Transverse colon (tissue), 4 donors: ENCODE measurements at regions not wholly inside any gene's neighbourhood (a gene's known extent, or its start where the extent isn't known, plus 50 kb on each side); places are given as distances from the start of the nearest gene placed in this dataset.

Experiments used
- DNase-seq: peaks from one replicate; pipeline ENCODE4 v3.0.0-alpha.2; 2019
- H3K27ac ChIP-seq, 4 donors: fragments of 200-600 bp; sonication (generic); 2 replicates each; pipeline ENCODE4 v1.5.1; 2016 to 2018; ENCODE audit warnings: inconsistent platforms in 4 of 4
- H3K27me3 ChIP-seq: fragments of 200-600 bp; sonication (generic); 2 replicates; pipeline ENCODE4 v1.5.1; 2017; ENCODE audit warnings: inconsistent platforms
- H3K36me3 ChIP-seq, 4 donors: fragments of 200-600 bp; sonication (generic); 2 replicates each; pipeline ENCODE4 v1.5.1; 2017 to 2019; ENCODE audit warnings: inconsistent platforms in 4 of 4
- H3K4me1 ChIP-seq, 4 donors: fragments of 200-600 bp; sonication (generic); 2 replicates each; pipeline ENCODE4 v1.5.1; 2017 to 2020; ENCODE audit warnings: inconsistent platforms in 4 of 4
- H3K4me3 ChIP-seq, 4 donors: fragments of 200-600 bp; sonication (generic); 1 replicate in 1 of 4; 2 replicates in 3 of 4; pipeline versions ENCODE4 v1.5.1 to v1.6.1; 2017 to 2019; ENCODE audit warnings: inconsistent platforms in 4 of 4
- H3K9me3 ChIP-seq, 2 donors: fragments of 200-600 bp; sonication (generic); 2 replicates each; pipeline ENCODE4 v1.5.1; 2017 to 2019; ENCODE audit warnings: inconsistent platforms in 2 of 2
- EP300 ChIP-seq: sonication (generic); formaldehyde crosslinking; IDR thresholded peaks from one replicate; pipeline ENCODE4 v1.6.1; 2017; ENCODE audit warnings: antibody characterized with exemption, low read depth
- POLR2A ChIP-seq: fragments of 450-650 bp; IDR thresholded peaks from one replicate; pipeline ENCODE4 v1.6.1; 2016; ENCODE audit warnings: antibody characterized with exemption, mild to moderate bottlenecking, moderate library complexity
- POLR2AphosphoS5 ChIP-seq, 3 donors: sonication (generic); formaldehyde crosslinking; IDR thresholded peaks; one replicate each; pipeline ENCODE4 v1.6.1; 2016; ENCODE audit warnings: antibody characterized with exemption in 3 of 3
- WGBS, 2 donors: methylation state at CpG; one replicate each; pipeline ENCODE4 v1.1.5; 2018; ENCODE audit warnings: low coverage in 1 of 2; 5-methylcytosine and 5-hydroxymethylcytosine counted together
- in situ Hi-C, 4 donors: fragments of 200-750 bp; cut with MboI; loops; one replicate each; pipeline versions ENCODE4 v1.15.0 to v1.15.1; 2017; ENCODE audit warnings: low sequenced_read_pairs in 3 of 4, low pct_ligation_motif_present in 1 of 4, low pct_unique_long_range_greater_than_20kb in 1 of 4
- intact Hi-C: fragments of 100-400 bp; cut with DNase I; formaldehyde crosslinking; loops from one replicate; pipeline ENCODE4 v1.15.1; 2023; ENCODE audit warnings: low total_unique reads
- TF ChIP-seq, protein P1 (sequence below), 5 experiments: fragments of 200-600 bp in 3 of 5; fragments of 450-650 bp in 2 of 5; sonication (generic) in 3 of 5; IDR thresholded peaks; 1 replicate in 2 of 5; 2 replicates in 3 of 5; pipeline ENCODE4 v1.5.1; 2016 to 2017; ENCODE audit warnings: antibody characterized with exemption in 5 of 5, inconsistent platforms in 3 of 5, mild to moderate bottlenecking in 2 of 5, moderate library complexity in 1 of 5

DNA sequence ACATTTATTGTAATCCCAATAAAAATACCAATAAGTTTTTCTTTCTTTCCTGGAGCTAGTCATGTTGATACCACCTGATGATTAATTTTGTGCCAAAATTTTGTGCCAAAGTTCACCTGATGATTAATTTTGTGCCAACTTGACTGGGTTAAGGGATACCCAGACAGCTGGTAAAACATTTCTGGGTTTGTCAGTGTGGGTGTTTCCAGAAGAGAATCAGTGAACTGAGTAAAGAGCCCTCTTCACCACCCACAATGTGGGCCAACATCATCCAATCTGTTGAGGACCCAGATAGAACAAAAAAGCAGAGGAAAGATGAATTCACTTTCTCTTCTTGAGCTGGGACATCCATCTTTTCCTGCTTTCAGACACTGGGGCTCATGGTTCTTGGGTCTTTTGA lies 292.9 kb downstream of the LMO7 start:
- intact Hi-C loops (no loop called here), in situ Hi-C loops (no loop called here)
- no peaks in the 10 kb centered on the region for H3K9me3 ChIP-seq
- no peaks in the 10 kb centered on the region for H3K36me3 ChIP-seq
- no peak for DNase-seq
- H3K4me1 ChIP-seq = no peaks in the 10 kb centered on the region
- H3K27ac ChIP-seq = no peak overlapping the region
- no peaks in the 10 kb centered on the region for H3K27me3 ChIP-seq
- H3K4me3 ChIP-seq = no peak overlapping the region
- TF ChIP-seq EP300 = no peak
- TF ChIP-seq POLR2A = no peak
- TF ChIP-seq, protein P1, sequence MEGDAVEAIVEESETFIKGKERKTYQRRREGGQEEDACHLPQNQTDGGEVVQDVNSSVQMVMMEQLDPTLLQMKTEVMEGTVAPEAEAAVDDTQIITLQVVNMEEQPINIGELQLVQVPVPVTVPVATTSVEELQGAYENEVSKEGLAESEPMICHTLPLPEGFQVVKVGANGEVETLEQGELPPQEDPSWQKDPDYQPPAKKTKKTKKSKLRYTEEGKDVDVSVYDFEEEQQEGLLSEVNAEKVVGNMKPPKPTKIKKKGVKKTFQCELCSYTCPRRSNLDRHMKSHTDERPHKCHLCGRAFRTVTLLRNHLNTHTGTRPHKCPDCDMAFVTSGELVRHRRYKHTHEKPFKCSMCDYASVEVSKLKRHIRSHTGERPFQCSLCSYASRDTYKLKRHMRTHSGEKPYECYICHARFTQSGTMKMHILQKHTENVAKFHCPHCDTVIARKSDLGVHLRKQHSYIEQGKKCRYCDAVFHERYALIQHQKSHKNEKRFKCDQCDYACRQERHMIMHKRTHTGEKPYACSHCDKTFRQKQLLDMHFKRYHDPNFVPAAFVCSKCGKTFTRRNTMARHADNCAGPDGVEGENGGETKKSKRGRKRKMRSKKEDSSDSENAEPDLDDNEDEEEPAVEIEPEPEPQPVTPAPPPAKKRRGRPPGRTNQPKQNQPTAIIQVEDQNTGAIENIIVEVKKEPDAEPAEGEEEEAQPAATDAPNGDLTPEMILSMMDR (IDR thresholded peaks at IDR 0.05) = no peak
- TF ChIP-seq POLR2AphosphoS5 (IDR thresholded peaks at IDR 0.05) = no peak

- H3K27ac ChIP-seq = no peak overlapping the region
- H3K36me3 ChIP-seq = no peaks in the 10 kb centered on the region
- H3K4me3 ChIP-seq = no peak overlapping the region
- in situ Hi-C loops (no loop called here), intact Hi-C loops (no loop called here)
- H3K9me3 ChIP-seq = no peaks in the 10 kb centered on the region
- DNase-seq = no peak
- H3K27me3 ChIP-seq = no peaks in the 10 kb centered on the region
- TF ChIP-seq EP300 (no peak), POLR2AphosphoS5 (IDR thresholded peaks at IDR 0.05) (no peak)
- no peaks in the 10 kb centered on the region for H3K4me1 ChIP-seq
- 85 to 88% methylated on average over 2 of the region's 2 CpGs for WGBS, 2 donors
These were observed 291.1 kb downstream of the LMO7 start for GRCh38 chr13:75927183-75927669.

- WGBS, 2 donors = 86 to 100% methylated on average over 1 of the region's 1 CpG
- H3K4me1 ChIP-seq = no peaks in the 10 kb centered on the region
- H3K9me3 ChIP-seq = no peaks in the 10 kb centered on the region
- H3K36me3 ChIP-seq = no peaks in the 10 kb centered on the region
- H3K27ac ChIP-seq = no peak overlapping the region
- TF ChIP-seq POLR2A (no peak), EP300 (no peak), POLR2AphosphoS5 (IDR thresholded peaks at IDR 0.05) (no peak)
- TF ChIP-seq, protein P1 (IDR thresholded peaks at IDR 0.05) = no peak
- intact Hi-C loops = no loop called here
- no peak overlapping the region for H3K4me3 ChIP-seq
- H3K27me3 ChIP-seq = no peaks in the 10 kb centered on the region
- no peak for DNase-seq
- in situ Hi-C loops = no loop called here
These were observed 284.4 kb downstream of the LMO7 start for GRCh38 chr13:75920536-75920935.

DNA sequence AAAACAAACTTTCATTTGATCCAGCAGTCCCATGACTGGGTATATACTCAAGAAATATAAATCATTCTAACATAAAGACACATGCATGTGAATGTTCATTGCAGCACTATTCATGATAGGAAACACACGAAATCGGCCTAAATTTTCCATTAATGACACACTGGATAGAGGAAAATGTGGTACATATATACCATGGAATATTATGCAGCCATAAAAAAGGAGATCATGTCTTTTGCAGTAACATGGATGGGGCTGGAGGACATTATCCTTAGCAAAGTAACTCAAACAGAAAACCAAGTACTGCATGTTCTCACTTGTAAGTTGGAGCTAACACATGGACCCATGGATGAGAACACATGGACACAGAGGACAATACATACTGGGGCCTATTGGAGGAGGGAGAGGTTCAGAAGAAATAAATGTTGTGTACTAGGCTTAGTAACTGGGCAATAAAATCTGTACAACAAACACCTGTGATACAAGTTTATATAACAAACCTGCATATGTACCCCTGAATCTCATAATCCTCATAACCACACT lies 283.6 kb downstream of the LMO7 start:
- no peaks in the 10 kb centered on the region for H3K4me1 ChIP-seq
- in situ Hi-C loops (no loop called here), intact Hi-C loops (no loop called here)
- H3K27me3 ChIP-seq = no peaks in the 10 kb centered on the region
- no peak for TF ChIP-seq EP300
- TF ChIP-seq, protein P1 (IDR thresholded peaks at IDR 0.05) = no peak
- no peaks in the 10 kb centered on the region for H3K36me3 ChIP-seq
- H3K4me3 ChIP-seq = no peak overlapping the region
- no peaks in the 10 kb centered on the region for H3K9me3 ChIP-seq
- WGBS, 2 donors = 82 to 83% methylated on average over 2 of the region's 2 CpGs
- no peak overlapping the region for H3K27ac ChIP-seq
- no peak for DNase-seq

- Histone ChIP-seq H3K9me3 (no peaks in the 10 kb centered on the region), H3K4me1 (no peaks in the 10 kb centered on the region), H3K27me3 (no peaks in the 10 kb centered on the region), H3K4me3 (no peak overlapping the region), H3K36me3 (no peaks in the 10 kb centered on the region), H3K27ac (no peak overlapping the region)
- intact Hi-C loops = no loop called here
- TF ChIP-seq POLR2A (no peak), EP300 (no peak), POLR2AphosphoS5 (IDR thresholded peaks at IDR 0.05) (no peak)
- TF ChIP-seq, protein P1 (IDR thresholded peaks at IDR 0.05) = no peak
- no peak for DNase-seq
- in situ Hi-C loops = no loop called here
These were observed 278.9 kb downstream of the LMO7 start for GRCh38 chr13:75915066-75915465.
